Common myeloid progenitor, CD34-positive (primary cell): ENCODE measurements at regions not wholly inside any gene's neighbourhood (a gene's known extent, or its start where the extent isn't known, plus 50 kb on each side); places are given as distances from the start of the nearest gene placed in this dataset.

ENCODE experiments used
- CTCF ChIA-PET: fragments of 350-600 bp; sonication (Branson Sonifier 250); formaldehyde crosslinking; loops from one replicate; lab custom pipeline; 2021; ENCODE audit warnings: antibody characterized with exemption; lab: Charles Lee
- POLR2A ChIA-PET: fragments of 350-600 bp; sonication (Branson Sonifier 250); formaldehyde crosslinking; loops from one replicate; lab custom pipeline; 2021; ENCODE audit warnings: antibody characterized with exemption; lab: Charles Lee
- DNase-seq, 3 donors: peaks; one replicate each; pipeline versions ENCODE4 v3.0.0 to v3.0.0-alpha.2; 2013
- H3K27ac ChIP-seq, 2 experiments: 1 replicate in 1 of 2; 2 replicates in 1 of 2; pipeline ENCODE4 v1.7.0; 2013; ENCODE audit warnings: inconsistent platforms in 2 of 2, low read length in 2 of 2, mild to moderate bottlenecking in 2 of 2, low read depth in 1 of 2, moderate library complexity in 1 of 2; ENCODE audit not compliant: severe bottlenecking in 2 of 2, insufficient read depth in 1 of 2, poor library complexity in 1 of 2
- H3K27me3 ChIP-seq, 5 experiments: replicated peaks in 2 of 5; 1 replicate in 3 of 5; 2 replicates in 2 of 5; pipeline versions ENCODE4 v1.6.1 to v1.7.0; 2013; ENCODE audit warnings: low read length in 4 of 5, mild to moderate bottlenecking in 2 of 5, moderate library complexity in 2 of 5, inconsistent platforms in 1 of 5; ENCODE audit not compliant: insufficient read depth in 5 of 5, control insufficient read depth in 4 of 5
- H3K36me3 ChIP-seq, 4 experiments: 1 replicate in 2 of 4; 2 replicates in 2 of 4; pipeline versions ENCODE4 v1.6.1 to v1.7.0; 2013; ENCODE audit warnings: low read length in 3 of 4, control low read depth in 1 of 4, mild to moderate bottlenecking in 1 of 4; ENCODE audit not compliant: control insufficient read depth in 4 of 4, insufficient read depth in 4 of 4
- H3K4me1 ChIP-seq, 4 experiments: 1 replicate in 3 of 4; 2 replicates in 1 of 4; pipeline versions ENCODE4 v1.6.1 to v1.7.1; 2013; ENCODE audit warnings: low read length in 3 of 4, mild to moderate bottlenecking in 3 of 4, control low read depth in 1 of 4, inconsistent platforms in 1 of 4, moderate library complexity in 1 of 4; ENCODE audit not compliant: control insufficient read depth in 4 of 4, insufficient read depth in 4 of 4; ENCODE audit errors: control extremely low read depth in 1 of 4
- H3K4me3 ChIP-seq, 7 experiments: 1 replicate in 4 of 7; 2 replicates in 3 of 7; pipeline versions ENCODE4 v1.5.1 to v1.7.0; 2013; ENCODE audit warnings: mild to moderate bottlenecking in 7 of 7, low read length in 6 of 7, moderate library complexity in 6 of 7, inconsistent platforms in 2 of 7, low read depth in 2 of 7, control low read depth in 1 of 7; ENCODE audit not compliant: insufficient read depth in 4 of 7, control insufficient read depth in 1 of 7; ENCODE audit errors: extremely low read depth in 1 of 7
- H3K9me3 ChIP-seq, 5 experiments: 1 replicate in 4 of 5; 2 replicates in 1 of 5; pipeline versions ENCODE4 v1.6.1 to v1.7.1; 2013; ENCODE audit warnings: low read length in 4 of 5, mild to moderate bottlenecking in 2 of 5, inconsistent platforms in 1 of 5, low read depth in 1 of 5, moderate library complexity in 1 of 5; ENCODE audit not compliant: control insufficient read depth in 4 of 5, insufficient read depth in 2 of 5; ENCODE audit errors: control extremely low read depth in 1 of 5
- WGBS: methylation state at CpG from one replicate; pipeline ENCODE4 v1.1.5; 2013; ENCODE audit not compliant: insufficient coverage; 5-methylcytosine and 5-hydroxymethylcytosine counted together

GRCh38 chr4:112751447-112751846 is 114.5 kb downstream of the LARP7 start:
- WGBS = 83% methylated on average over 1 of the region's 1 CpG
- no peak overlapping the region for H3K27ac ChIP-seq
- no peaks in the 10 kb centered on the region for H3K9me3 ChIP-seq
- no peaks in the 10 kb centered on the region for H3K4me1 ChIP-seq
- DNase-seq = no peak
- H3K27me3 ChIP-seq = peaks cover 2 to 23% (median 8%) of the 10 kb centered on the region in 5 experiments
- no peak overlapping the region for H3K4me3 ChIP-seq
- ChIA-PET POLR2A (no interaction called here), CTCF (interaction anchor here (0.6 to 1.2 kb wide), 3 partner anchors 11 to 980 kb away, joined by 3 to 7 read pairs (median 3); no protein-coding TSS in a partner anchor)
- no peaks in the 10 kb centered on the region for H3K36me3 ChIP-seq

GRCh38 chr4:112752061-112752460 is 115.1 kb downstream of the LARP7 start:
- DNase-seq = no peak
- no CpG with 5 or more reads among the region's 1 CpG for WGBS
- Histone ChIP-seq H3K4me1 (no peaks in the 10 kb centered on the region), H3K4me3 (no peak overlapping the region), H3K27ac (no peak overlapping the region), H3K27me3 (peaks cover 2 to 21% (median 7%) of the 10 kb centered on the region in 5 experiments), H3K9me3 (no peaks in the 10 kb centered on the region), H3K36me3 (no peaks in the 10 kb centered on the region)
- ChIA-PET POLR2A (no interaction called here), CTCF (interaction anchor here (1.2 kb wide), 1 partner anchor 13 kb away, joined by 3 read pairs; no protein-coding TSS in a partner anchor)

GRCh38 chr4:112752510-112752909 is 115.6 kb downstream of the LARP7 start:
- no peak overlapping the region for H3K27ac ChIP-seq
- no peaks in the 10 kb centered on the region for H3K9me3 ChIP-seq
- peaks cover 2 to 19% (median 7%) of the 10 kb centered on the region in 5 experiments for H3K27me3 ChIP-seq
- WGBS = no CpG with 5 or more reads among the region's 3 CpGs
- no peak for DNase-seq
- ChIA-PET POLR2A (no interaction called here), CTCF (interaction anchor here (0.7 to 1.2 kb wide), 2 partner anchors 13 kb away, joined by 3 to 4 read pairs; no protein-coding TSS in a partner anchor)
- H3K4me3 ChIP-seq = no peak overlapping the region
- no peaks in the 10 kb centered on the region for H3K36me3 ChIP-seq
- H3K4me1 ChIP-seq = no peaks in the 10 kb centered on the region

- no peak overlapping the region for H3K27ac ChIP-seq
- H3K36me3 ChIP-seq = no peaks in the 10 kb centered on the region
- POLR2A ChIA-PET = no interaction called here
- WGBS = 93% methylated on average over 3 of the region's 3 CpGs
- no peak for DNase-seq
- CTCF ChIA-PET = interaction anchor here (0.7 kb wide), 1 partner anchor 12 kb away, joined by 4 read pairs; no protein-coding TSS in a partner anchor
- H3K27me3 ChIP-seq = peaks cover 2 to 15% (median 4%) of the 10 kb centered on the region in 5 experiments
- H3K9me3 ChIP-seq = no peaks in the 10 kb centered on the region
- no peak overlapping the region for H3K4me3 ChIP-seq
- H3K4me1 ChIP-seq = no peaks in the 10 kb centered on the region
These were observed 116.4 kb downstream of the LARP7 start for GRCh38 chr4:112753333-112753732.

- POLR2A ChIA-PET = no interaction called here
- Histone ChIP-seq H3K27me3 (no peaks in the 10 kb centered on the region), H3K9me3 (no peaks in the 10 kb centered on the region), H3K4me3 (no peak overlapping the region), H3K27ac (no peak overlapping the region), H3K4me1 (no peaks in the 10 kb centered on the region), H3K36me3 (no peaks in the 10 kb centered on the region)
- DNase-seq = no peak
- CTCF ChIA-PET = interaction anchor here (1.0 kb wide), 1 partner anchor 155 kb away, joined by 3 read pairs; no protein-coding TSS in a partner anchor
- no CpG with 5 or more reads among the region's 4 CpGs for WGBS
These were observed 122.4 kb downstream of the LARP7 start for GRCh38 chr4:112759313-112759712.

GRCh38 chr4:112765317-112765974 is 128.5 kb downstream of the LARP7 start:
- Histone ChIP-seq H3K4me3 (no peak overlapping the region), H3K27me3 (peaks cover 0 to 2% (median 0%) of the 10 kb centered on the region in 5 experiments), H3K4me1 (no peaks in the 10 kb centered on the region), H3K36me3 (no peaks in the 10 kb centered on the region), H3K27ac (no peak overlapping the region), H3K9me3 (no peaks in the 10 kb centered on the region)
- WGBS = 22% methylated on average over 1 of the region's 5 CpGs
- CTCF ChIA-PET = interaction anchor here (0.7 to 2.2 kb wide), 16 partner anchors 11 to 241 kb away, joined by 3 to 17 read pairs (median 4); partner anchors contain the start of genes LARP7 and ZGRF1
- DNase-seq = peak; percentile 31 to 57 (median 55)
- POLR2A ChIA-PET = no interaction called here

GRCh38 chr4:112766422-112766821 is 129.5 kb downstream of the LARP7 start:
- CTCF ChIA-PET = interaction anchor here (0.7 to 2.2 kb wide), 7 partner anchors 31 to 643 kb away, joined by 3 to 17 read pairs (median 4); no protein-coding TSS in a partner anchor
- Histone ChIP-seq H3K4me3 (no peak overlapping the region), H3K27ac (no peak overlapping the region), H3K4me1 (no peaks in the 10 kb centered on the region), H3K27me3 (peaks cover 0 to 2% (median 0%) of the 10 kb centered on the region in 5 experiments), H3K9me3 (no peaks in the 10 kb centered on the region), H3K36me3 (no peaks in the 10 kb centered on the region)
- WGBS = 0% methylated on average over 1 of the region's 3 CpGs
- POLR2A ChIA-PET = no interaction called here
- DNase-seq = peak in 2 of 3 donors; percentile 11 to 12
